Neural cell (in vitro differentiated cells): ENCODE measurements at regions not wholly inside any gene's neighbourhood (a gene's known extent, or its start where the extent isn't known, plus 50 kb on each side); places are given as distances from the start of the nearest gene placed in this dataset.

ENCODE experiments used
- H2AFZ ChIP-seq: fragments of 200-600, 300-800 bp; sonication (generic), shearing (Covaris generic); 2 replicates; pipeline ENCODE4 v1.6.0; 2014; ENCODE audit warnings: low read depth, mild to moderate bottlenecking, antibody characterized with exemption, low read length, moderate library complexity
- H3F3A ChIP-seq: fragments of 200-600 bp; shearing (Covaris generic); 2 replicates; pipeline ENCODE4 v1.6.1; 2016; ENCODE audit warnings: mild to moderate bottlenecking, moderate library complexity, mixed read lengths, antibody characterized with exemption, low read length; ENCODE audit not compliant: insufficient read depth, poor library complexity, severe bottlenecking
- H3K27ac ChIP-seq: fragments of 200-600, 300-800 bp; sonication (generic), shearing (Covaris generic); 2 replicates; pipeline ENCODE4 v1.5.1; 2014; ENCODE audit warnings: mild to moderate bottlenecking, low read length, moderate library complexity
- H3K27me3 ChIP-seq: fragments of 300-800, 200-600 bp; sonication (generic), shearing (Covaris generic); 2 replicates; pipeline ENCODE4 v1.6.0; 2014; ENCODE audit warnings: mild to moderate bottlenecking, low read depth, low read length, moderate library complexity; ENCODE audit not compliant: insufficient read depth
- H3K36me3 ChIP-seq: fragments of 300-800, 200-600 bp; sonication (generic), shearing (Covaris generic); 2 replicates; pipeline ENCODE4 v1.5.1; 2014; ENCODE audit warnings: mild to moderate bottlenecking, antibody characterized with exemption, low read length, moderate library complexity; ENCODE audit not compliant: insufficient read depth
- H3K4me2 ChIP-seq: fragments of 300-800, 200-600 bp; sonication (generic), shearing (Covaris generic); 2 replicates; pipeline ENCODE4 v1.6.0; 2014; ENCODE audit warnings: mild to moderate bottlenecking, low read length
- H3K4me3 ChIP-seq: fragments of 300-800, 200-600 bp; sonication (generic), shearing (Covaris generic); 2 replicates; pipeline ENCODE4 v1.5.1; 2014; ENCODE audit warnings: mild to moderate bottlenecking, low read length, moderate library complexity
- H3K79me2 ChIP-seq: fragments of 200-600 bp; shearing (Covaris generic); replicated peaks from 2 replicates; pipeline ENCODE4 v1.6.0; 2014; ENCODE audit warnings: mild to moderate bottlenecking, low read length, moderate library complexity; ENCODE audit not compliant: insufficient read depth
- H3K9ac ChIP-seq: fragments of 300-800, 200-600 bp; sonication (generic), shearing (Covaris generic); 2 replicates; pipeline ENCODE4 v1.6.1; 2016; ENCODE audit warnings: mild to moderate bottlenecking, low read length, mixed read lengths
- H3K9me2 ChIP-seq: fragments of 200-600 bp; shearing (Covaris generic); 2 replicates; pipeline ENCODE4 v1.6.1; 2016; ENCODE audit warnings: mild to moderate bottlenecking, low read length, mixed read lengths; ENCODE audit not compliant: insufficient read depth
- H3K9me3 ChIP-seq: fragments of 200-600, 300-800 bp; sonication (generic), shearing (Covaris generic); 2 replicates; pipeline ENCODE4 v1.6.1; 2016; ENCODE audit warnings: mild to moderate bottlenecking, mixed run types, low read length, moderate library complexity, mixed read lengths
- H4K20me1 ChIP-seq: fragments of 200-600 bp; shearing (Covaris generic); 2 replicates; pipeline ENCODE4 v1.6.1; 2016; ENCODE audit warnings: mild to moderate bottlenecking, mixed run types; ENCODE audit not compliant: insufficient read depth
- EP300 ChIP-seq: fragments of 450-650 bp; conservative IDR thresholded peaks from 2 replicates; pipeline ENCODE4 v1.6.1; 2014; ENCODE audit warnings: antibody characterized with exemption, mild to moderate bottlenecking, moderate library complexity; ENCODE audit not compliant: poor library complexity, severe bottlenecking
- EZH2 ChIP-seq: fragments of 200-600, 300-800 bp; shearing (Covaris generic), sonication (generic); IDR thresholded peaks from 2 replicates; pipeline ENCODE4 v1.6.1; 2014; ENCODE audit warnings: antibody characterized with exemption, low read length, borderline replicate concordance, mild to moderate bottlenecking; ENCODE audit not compliant: insufficient read depth, poor library complexity, severe bottlenecking
- MXI1 ChIP-seq: fragments of 450-650 bp; conservative IDR thresholded peaks from 2 replicates; pipeline ENCODE4 v1.6.1; 2014; ENCODE audit warnings: antibody characterized with exemption, mild to moderate bottlenecking; ENCODE audit not compliant: poor library complexity, severe bottlenecking
- POLR2AphosphoS5 ChIP-seq: IDR thresholded peaks from 2 replicates; pipeline ENCODE4 v1.6.1; 2012
- RAD21 ChIP-seq: fragments of 450-650 bp; conservative IDR thresholded peaks from 2 replicates; pipeline ENCODE4 v1.6.1; 2014; ENCODE audit warnings: antibody characterized with exemption, mild to moderate bottlenecking, moderate library complexity
- SMC3 ChIP-seq: fragments of 450-650 bp; conservative IDR thresholded peaks from 2 replicates; pipeline ENCODE4 v1.6.1; 2014; ENCODE audit warnings: antibody characterized with exemption, mild to moderate bottlenecking, moderate library complexity; ENCODE audit not compliant: poor library complexity
- TAF1 ChIP-seq: IDR thresholded peaks from 2 replicates; pipeline ENCODE4 v1.6.1; 2012; ENCODE audit warnings: low read depth
- TF ChIP-seq, protein P1 (sequence below): fragments of 450-650 bp; IDR thresholded peaks from 2 replicates; pipeline ENCODE4 v1.5.1; 2014; ENCODE audit warnings: antibody characterized with exemption, mild to moderate bottlenecking, moderate library complexity; ENCODE audit not compliant: poor library complexity, severe bottlenecking
- TF ChIP-seq, protein P2 (sequence below): IDR thresholded peaks from 2 replicates; pipeline ENCODE4 v1.6.1; 2012; ENCODE audit warnings: borderline replicate concordance

DNA sequence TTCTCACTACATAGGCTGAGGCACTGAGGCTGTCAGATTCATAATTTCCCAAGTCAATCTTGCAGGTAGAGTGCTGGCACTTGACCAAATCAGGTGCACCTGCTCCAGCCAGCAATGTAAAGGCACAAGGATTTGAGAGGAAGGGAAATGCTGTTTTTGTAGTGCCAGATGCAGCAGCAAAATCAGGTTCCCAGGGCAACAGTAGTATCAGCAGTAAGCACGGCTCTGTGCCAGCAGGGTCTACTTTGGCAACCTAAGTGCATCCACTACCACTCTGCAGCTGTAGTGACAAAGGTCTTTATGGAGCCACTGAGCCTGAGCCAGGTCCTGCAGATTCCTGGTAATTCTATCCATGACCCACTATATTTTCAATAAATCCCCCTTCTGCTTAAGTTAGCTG is 329.5 kb downstream of the TPBG start:
- Histone ChIP-seq H3K27me3 (no peaks in the 10 kb centered on the region), H3K27ac (no peak overlapping the region), H4K20me1 (no peaks in the 10 kb centered on the region), H3K79me2 (no peaks in the 10 kb centered on the region), H3K9ac (no peak overlapping the region), H3K4me3 (no peak overlapping the region), H3K36me3 (no peaks in the 10 kb centered on the region), H3F3A (no peaks in the 10 kb centered on the region), H3K4me2 (no peak overlapping the region), H2AFZ (no peak overlapping the region), H3K9me3 (no peaks in the 10 kb centered on the region), H3K9me2 (no peaks in the 10 kb centered on the region)
- TF ChIP-seq RAD21 (no peak), TAF1 (no peak), EP300 (no peak), MXI1 (no peak)

DNA sequence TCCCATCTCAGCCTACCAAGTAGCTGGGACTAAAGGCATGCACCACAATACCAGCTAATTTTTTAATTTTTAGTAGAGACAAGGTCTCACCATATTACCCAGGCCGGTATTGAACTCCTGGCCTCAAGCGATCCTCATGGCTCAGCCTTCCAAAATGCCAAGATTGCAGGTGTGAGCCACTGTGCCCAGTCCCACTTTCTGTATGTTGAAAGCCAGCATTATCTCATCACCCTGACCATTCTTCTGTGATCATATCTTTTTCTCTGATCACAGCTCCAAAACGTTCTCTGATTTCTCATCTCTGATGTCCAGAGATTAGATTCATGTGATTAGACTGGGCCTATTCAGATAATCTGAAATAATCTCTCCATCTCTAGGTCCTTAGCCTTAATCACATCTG is 337.7 kb downstream of the TPBG start:
- Histone ChIP-seq H3K9me2 (no peaks in the 10 kb centered on the region), H3K9ac (no peak overlapping the region), H2AFZ (no peak overlapping the region), H3K4me2 (no peak overlapping the region), H3K4me3 (no peak overlapping the region), H3F3A (no peaks in the 10 kb centered on the region), H3K79me2 (no peaks in the 10 kb centered on the region), H3K36me3 (no peaks in the 10 kb centered on the region), H3K27ac (no peak overlapping the region), H3K9me3 (no peaks in the 10 kb centered on the region), H3K27me3 (no peaks in the 10 kb centered on the region), H4K20me1 (no peaks in the 10 kb centered on the region)
- TF ChIP-seq, protein P1, sequence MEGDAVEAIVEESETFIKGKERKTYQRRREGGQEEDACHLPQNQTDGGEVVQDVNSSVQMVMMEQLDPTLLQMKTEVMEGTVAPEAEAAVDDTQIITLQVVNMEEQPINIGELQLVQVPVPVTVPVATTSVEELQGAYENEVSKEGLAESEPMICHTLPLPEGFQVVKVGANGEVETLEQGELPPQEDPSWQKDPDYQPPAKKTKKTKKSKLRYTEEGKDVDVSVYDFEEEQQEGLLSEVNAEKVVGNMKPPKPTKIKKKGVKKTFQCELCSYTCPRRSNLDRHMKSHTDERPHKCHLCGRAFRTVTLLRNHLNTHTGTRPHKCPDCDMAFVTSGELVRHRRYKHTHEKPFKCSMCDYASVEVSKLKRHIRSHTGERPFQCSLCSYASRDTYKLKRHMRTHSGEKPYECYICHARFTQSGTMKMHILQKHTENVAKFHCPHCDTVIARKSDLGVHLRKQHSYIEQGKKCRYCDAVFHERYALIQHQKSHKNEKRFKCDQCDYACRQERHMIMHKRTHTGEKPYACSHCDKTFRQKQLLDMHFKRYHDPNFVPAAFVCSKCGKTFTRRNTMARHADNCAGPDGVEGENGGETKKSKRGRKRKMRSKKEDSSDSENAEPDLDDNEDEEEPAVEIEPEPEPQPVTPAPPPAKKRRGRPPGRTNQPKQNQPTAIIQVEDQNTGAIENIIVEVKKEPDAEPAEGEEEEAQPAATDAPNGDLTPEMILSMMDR = no peak
- TF ChIP-seq EP300 (no peak), RAD21 (no peak), SMC3 (no peak), EZH2 (no peak), TAF1 (no peak), MXI1 (no peak), POLR2AphosphoS5 (no peak)
- TF ChIP-seq, protein P2, sequence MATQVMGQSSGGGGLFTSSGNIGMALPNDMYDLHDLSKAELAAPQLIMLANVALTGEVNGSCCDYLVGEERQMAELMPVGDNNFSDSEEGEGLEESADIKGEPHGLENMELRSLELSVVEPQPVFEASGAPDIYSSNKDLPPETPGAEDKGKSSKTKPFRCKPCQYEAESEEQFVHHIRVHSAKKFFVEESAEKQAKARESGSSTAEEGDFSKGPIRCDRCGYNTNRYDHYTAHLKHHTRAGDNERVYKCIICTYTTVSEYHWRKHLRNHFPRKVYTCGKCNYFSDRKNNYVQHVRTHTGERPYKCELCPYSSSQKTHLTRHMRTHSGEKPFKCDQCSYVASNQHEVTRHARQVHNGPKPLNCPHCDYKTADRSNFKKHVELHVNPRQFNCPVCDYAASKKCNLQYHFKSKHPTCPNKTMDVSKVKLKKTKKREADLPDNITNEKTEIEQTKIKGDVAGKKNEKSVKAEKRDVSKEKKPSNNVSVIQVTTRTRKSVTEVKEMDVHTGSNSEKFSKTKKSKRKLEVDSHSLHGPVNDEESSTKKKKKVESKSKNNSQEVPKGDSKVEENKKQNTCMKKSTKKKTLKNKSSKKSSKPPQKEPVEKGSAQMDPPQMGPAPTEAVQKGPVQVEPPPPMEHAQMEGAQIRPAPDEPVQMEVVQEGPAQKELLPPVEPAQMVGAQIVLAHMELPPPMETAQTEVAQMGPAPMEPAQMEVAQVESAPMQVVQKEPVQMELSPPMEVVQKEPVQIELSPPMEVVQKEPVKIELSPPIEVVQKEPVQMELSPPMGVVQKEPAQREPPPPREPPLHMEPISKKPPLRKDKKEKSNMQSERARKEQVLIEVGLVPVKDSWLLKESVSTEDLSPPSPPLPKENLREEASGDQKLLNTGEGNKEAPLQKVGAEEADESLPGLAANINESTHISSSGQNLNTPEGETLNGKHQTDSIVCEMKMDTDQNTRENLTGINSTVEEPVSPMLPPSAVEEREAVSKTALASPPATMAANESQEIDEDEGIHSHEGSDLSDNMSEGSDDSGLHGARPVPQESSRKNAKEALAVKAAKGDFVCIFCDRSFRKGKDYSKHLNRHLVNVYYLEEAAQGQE = no peak

DNA sequence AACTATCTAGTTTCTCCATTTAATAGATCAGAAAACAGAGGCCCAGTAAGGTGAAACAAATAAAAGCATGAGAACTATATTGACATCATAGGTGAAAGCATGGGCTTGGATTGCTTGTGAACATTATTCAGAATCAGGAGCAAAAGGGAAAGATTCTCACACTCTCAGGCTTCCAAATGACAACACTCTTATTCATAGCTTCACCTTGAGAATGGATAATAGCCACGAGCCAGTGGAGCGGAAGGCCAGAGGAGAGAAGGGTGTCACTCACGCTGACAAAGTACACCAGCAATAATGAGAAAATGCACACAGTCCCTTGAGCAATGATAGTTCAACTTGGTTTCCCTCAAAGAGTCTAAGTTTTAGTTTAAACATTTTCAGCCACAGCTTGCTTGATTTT is 339.0 kb downstream of the TPBG start:
- Histone ChIP-seq H3K9me2 (no peaks in the 10 kb centered on the region), H3K36me3 (no peaks in the 10 kb centered on the region), H3K79me2 (no peaks in the 10 kb centered on the region), H3K4me2 (no peak overlapping the region), H3K9ac (no peak overlapping the region), H3K27ac (peak overlapping the region; percentile 27), H3K4me3 (no peak overlapping the region), H3K9me3 (no peaks in the 10 kb centered on the region), H3K27me3 (no peaks in the 10 kb centered on the region), H2AFZ (no peak overlapping the region), H3F3A (no peaks in the 10 kb centered on the region), H4K20me1 (no peaks in the 10 kb centered on the region)
- peak; percentile 85 for TF ChIP-seq EP300
- no peak for TF ChIP-seq EZH2
- peak; percentile 71 for TF ChIP-seq POLR2AphosphoS5
- TF ChIP-seq, protein P2 = peak; percentile 76
- TF ChIP-seq RAD21 = no peak
